HepG2 (cell line): ENCODE measurements at regions not wholly inside any gene's neighbourhood (a gene's known extent, or its start where the extent isn't known, plus 50 kb on each side); places are given as distances from the start of the nearest gene placed in this dataset.

Experiments used
- GMEB2 ChIP-seq: IDR thresholded peaks from 2 replicates; pipeline ENCODE4 v1.6.1; 2016; ENCODE audit warnings: missing biosample characterization, missing genetic modification reagents, low read depth
- MXD4 ChIP-seq: IDR thresholded peaks from 2 replicates; pipeline ENCODE4 v1.6.1; 2016; ENCODE audit warnings: mild to moderate bottlenecking, missing biosample characterization, missing genetic modification reagents
- PCBP2 ChIP-seq: fragments of 200-400 bp; formaldehyde crosslinking; optimal IDR thresholded peaks from 2 replicates; pipeline ENCODE3; 2018; ENCODE audit warnings: low read length, low read depth; ENCODE audit not compliant: poor library complexity, severe bottlenecking
- THAP9 ChIP-seq: sonication (generic); formaldehyde crosslinking; IDR thresholded peaks from 2 replicates; pipeline ENCODE4; 2020; ENCODE audit warnings: missing genetic modification reagents, mild to moderate bottlenecking, borderline replicate concordance
- ZNF230 ChIP-seq: sonication (generic); formaldehyde crosslinking; IDR thresholded peaks from 2 replicates; pipeline ENCODE4 v1.4.0; 2020; ENCODE audit warnings: mild to moderate bottlenecking, missing genetic modification reagents
- ZNF350 ChIP-seq: sonication (generic); formaldehyde crosslinking; IDR thresholded peaks from 2 replicates; pipeline ENCODE4 v1.4.0; 2020; ENCODE audit warnings: mild to moderate bottlenecking, low read depth, missing genetic modification reagents, borderline replicate concordance
- TF ChIP-seq, protein P1 (sequence below): sonication (generic); formaldehyde crosslinking; IDR thresholded peaks from 2 replicates; pipeline ENCODE4 v1.5.1; 2020; ENCODE audit warnings: mild to moderate bottlenecking, missing genetic modification reagents
- TF ChIP-seq, protein P2 (sequence below): sonication (generic); formaldehyde crosslinking; IDR thresholded peaks from 2 replicates; pipeline ENCODE4 v1.5.0; 2020; ENCODE audit warnings: missing genetic modification reagents

DNA sequence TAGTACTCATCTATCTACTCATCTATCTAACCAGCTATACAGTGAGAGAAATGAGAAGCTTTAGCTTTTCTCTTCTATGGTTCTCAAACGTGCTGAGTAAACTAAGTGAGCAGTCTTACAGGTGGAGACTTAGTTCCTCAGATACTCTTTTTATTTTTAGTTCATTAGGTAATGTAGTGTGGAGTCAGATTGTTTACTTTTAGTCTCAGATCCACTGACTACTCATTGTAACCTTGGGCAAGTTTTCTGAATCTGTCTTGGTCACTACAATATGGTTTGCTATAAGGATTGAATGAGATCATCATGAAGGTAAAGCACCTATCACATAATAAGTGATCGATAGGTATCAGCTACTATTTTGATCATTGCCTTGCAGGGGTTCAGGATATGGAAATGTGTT, 160.1 kb downstream of the RAB38 start (continued):
- TF ChIP-seq MXD4 (no peak), THAP9 (CRISPR knock-in tag) (no peak), ZNF230 (CRISPR knock-in tag) (no peak), ZNF350 (CRISPR knock-in tag) (no peak), PCBP2 (no peak), GMEB2 (CRISPR knock-in tag) (no peak)
- TF ChIP-seq, protein P1, sequence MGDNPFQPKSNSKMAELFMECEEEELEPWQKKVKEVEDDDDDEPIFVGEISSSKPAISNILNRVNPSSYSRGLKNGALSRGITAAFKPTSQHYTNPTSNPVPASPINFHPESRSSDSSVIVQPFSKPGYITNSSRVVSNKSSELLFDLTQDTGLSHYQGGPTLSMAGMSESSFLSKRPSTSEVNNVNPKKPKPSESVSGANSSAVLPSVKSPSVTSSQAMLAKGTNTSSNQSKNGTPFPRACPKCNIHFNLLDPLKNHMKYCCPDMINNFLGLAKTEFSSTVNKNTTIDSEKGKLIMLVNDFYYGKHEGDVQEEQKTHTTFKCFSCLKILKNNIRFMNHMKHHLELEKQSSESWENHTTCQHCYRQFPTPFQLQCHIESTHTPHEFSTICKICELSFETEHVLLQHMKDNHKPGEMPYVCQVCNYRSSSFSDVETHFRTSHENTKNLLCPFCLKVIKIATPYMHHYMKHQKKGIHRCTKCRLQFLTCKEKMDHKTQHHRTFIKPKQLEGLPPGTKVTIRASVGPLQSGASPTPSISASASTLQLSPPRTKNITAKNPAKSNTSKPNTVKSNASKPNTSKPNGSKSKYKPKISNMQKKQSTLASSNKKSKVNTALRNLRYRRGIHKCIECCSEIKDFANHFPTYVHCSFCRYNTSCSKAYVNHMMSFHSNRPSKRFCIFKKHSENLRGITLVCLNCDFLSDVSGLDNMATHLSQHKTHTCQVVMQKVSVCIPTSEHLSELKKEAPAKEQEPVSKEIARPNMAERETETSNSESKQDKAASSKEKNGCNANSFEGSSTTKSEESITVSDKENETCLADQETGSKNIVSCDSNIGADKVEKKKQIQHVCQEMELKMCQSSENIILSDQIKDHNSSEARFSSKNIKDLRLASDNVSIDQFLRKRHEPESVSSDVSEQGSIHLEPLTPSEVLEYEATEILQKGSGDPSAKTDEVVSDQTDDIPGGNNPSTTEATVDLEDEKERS: no peak
- TF ChIP-seq, protein P2, sequence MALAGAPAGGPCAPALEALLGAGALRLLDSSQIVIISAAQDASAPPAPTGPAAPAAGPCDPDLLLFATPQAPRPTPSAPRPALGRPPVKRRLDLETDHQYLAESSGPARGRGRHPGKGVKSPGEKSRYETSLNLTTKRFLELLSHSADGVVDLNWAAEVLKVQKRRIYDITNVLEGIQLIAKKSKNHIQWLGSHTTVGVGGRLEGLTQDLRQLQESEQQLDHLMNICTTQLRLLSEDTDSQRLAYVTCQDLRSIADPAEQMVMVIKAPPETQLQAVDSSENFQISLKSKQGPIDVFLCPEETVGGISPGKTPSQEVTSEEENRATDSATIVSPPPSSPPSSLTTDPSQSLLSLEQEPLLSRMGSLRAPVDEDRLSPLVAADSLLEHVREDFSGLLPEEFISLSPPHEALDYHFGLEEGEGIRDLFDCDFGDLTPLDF (CRISPR knock-in tag): no peak
- TF ChIP-seq, all 625 proteins: peak for 0
